HG03045 (cell line): ENCODE measurements at regions not wholly inside any gene's neighbourhood (a gene's known extent, or its start where the extent isn't known, plus 50 kb on each side); places are given as distances from the start of the nearest gene placed in this dataset.
"Not testable (repeated sequence)": the region's sequence is repeated elsewhere in the genome, so short reads cannot be mapped to it uniquely, and the experiment has no call there.

Experiments used
- ATAC-seq: cut with Tn5 transposase; IDR thresholded peaks from one replicate; pipeline ENCODE4 v1.9.1; 2021; ENCODE audit warnings: mild to moderate bottlenecking, moderate library complexity; ENCODE audit not compliant: unreplicated experiment

DNA sequence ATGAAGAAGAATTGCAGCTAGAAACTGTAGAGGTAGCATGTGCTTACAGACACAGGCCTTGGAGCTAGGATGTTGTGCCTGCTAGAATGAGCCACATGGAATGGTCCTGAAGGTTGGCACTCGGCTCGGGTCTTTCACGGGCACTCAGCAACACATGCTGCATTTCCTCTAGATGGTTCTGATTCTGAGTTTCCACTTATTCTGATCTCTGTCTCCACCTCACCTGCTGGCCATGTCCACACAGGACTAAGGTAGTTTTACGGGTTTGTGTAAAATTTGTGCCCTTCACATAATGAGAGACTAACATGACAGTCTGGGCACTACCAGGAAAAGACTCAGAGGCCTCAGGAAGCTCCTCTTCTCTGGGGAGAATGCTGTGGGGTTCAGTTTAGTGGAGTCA lies 444.8 kb upstream of the MKI67 start:
- ATAC-seq, result no peak

- no peak for ATAC-seq
These were observed 445.5 kb upstream of the MKI67 start for GRCh38 chr10:128571745-128572144.

GRCh38 chr10:128572696-128573095 lies 446.5 kb upstream of the MKI67 start:
- no peak for ATAC-seq

DNA sequence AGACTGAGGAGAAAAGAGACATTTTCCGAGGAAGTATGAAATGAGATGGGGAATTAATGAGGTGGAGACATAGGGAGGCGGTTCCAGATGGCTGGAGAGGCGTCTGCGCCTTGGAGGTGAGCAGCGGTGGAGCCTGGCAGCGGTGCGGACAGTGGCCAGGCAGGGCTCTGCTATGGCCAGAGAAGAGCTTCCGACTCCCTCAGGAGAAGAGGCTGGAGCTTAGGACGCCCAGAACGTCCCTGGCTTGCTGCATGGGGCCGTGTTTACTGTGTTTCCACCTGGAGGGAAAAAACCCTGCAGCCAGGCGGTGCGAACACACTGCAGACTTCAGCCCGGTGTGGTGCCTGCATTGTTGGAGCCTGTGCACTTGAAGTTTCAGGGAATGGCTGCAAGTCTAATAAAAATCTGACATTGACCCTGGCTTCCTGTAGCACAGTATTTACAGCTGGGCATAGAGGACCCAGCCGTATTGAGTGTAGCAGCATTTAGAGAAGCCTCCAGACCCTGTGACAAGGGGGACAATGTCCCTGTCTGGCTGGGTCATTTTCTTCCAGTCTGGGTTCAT lies 447.1 kb upstream of the MKI67 start:
- ATAC-seq, result no peak

- no peak for ATAC-seq
These were observed 447.8 kb upstream of the MKI67 start for GRCh38 chr10:128573986-128574385.

DNA sequence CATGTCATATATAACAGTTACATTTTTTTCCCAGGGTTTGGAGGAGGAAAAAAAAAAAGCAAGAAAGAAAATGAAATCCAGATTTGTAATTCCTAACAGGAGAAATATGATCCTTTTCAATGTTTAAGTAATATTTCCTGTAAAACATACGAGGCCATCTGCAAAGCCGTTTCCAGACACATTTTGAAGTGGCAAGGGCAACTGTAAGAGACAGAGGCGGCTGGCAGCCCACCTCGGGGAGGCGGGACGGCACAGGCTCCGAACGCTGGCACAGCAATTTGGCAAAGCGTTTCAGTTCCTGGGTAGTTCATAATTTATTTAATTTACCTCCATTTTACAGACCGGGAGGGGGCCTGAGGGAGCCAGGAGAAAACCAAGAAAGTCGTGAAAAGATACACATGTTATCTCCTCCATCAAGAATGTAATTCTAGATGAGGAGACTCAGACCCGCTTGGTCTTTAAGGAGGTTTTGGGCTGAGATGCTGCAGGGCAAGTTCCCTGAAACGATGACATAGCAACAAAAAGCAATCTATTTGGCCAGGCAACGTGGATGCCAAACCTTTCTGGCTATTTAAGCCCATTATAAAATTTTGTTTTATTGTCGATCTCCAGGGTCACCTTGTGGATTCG lies 448.5 kb upstream of the MKI67 start:
- no peak for ATAC-seq

GRCh38 chr10:128575761-128576160 lies 449.5 kb upstream of the MKI67 start:
- no peak for ATAC-seq

- no peak for ATAC-seq
These were observed 450.1 kb upstream of the MKI67 start for GRCh38 chr10:128576336-128576735.

GRCh38 chr10:128576943-128577670 lies 450.9 kb upstream of the MKI67 start:
- no peak for ATAC-seq

- no peak for ATAC-seq
These were observed 451.9 kb upstream of the MKI67 start for GRCh38 chr10:128577958-128578750.

GRCh38 chr10:128578766-128579165 lies 452.5 kb upstream of the MKI67 start:
- ATAC-seq, result no peak

DNA sequence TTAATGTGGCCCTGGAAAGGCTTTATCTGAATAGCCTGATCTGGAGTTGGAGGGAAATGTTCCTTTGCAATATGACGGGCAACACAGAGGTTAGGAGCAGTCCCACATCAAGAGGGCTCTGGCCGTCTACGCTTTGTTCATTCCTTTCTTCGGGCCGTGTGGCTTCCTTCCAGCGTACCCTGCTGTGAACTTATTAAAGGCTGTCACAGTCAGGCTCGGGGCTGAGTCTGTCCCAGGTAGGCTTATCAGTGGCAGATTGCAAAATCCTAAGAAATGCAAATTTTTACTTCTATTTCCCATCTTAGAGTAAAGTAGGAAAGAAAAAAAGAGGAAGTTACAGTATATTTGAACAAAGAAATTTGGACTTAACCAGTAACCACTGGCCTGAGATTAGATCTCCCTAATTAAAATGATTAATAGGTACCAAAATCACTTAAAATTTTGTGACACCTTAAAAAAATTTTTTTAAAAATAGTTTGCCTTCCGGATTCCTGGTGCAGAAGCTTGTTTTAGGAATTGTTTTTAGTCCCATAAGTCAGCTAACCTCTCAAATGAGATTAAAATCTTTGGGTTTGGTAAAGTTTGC lies 453.1 kb upstream of the MKI67 start:
- ATAC-seq, result no peak

GRCh38 chr10:128579901-128580300 lies 453.7 kb upstream of the MKI67 start:
- ATAC-seq, result no peak

GRCh38 chr10:128583125-128583524 lies 456.9 kb upstream of the MKI67 start:
- ATAC-seq, result not testable (repeated sequence)

DNA sequence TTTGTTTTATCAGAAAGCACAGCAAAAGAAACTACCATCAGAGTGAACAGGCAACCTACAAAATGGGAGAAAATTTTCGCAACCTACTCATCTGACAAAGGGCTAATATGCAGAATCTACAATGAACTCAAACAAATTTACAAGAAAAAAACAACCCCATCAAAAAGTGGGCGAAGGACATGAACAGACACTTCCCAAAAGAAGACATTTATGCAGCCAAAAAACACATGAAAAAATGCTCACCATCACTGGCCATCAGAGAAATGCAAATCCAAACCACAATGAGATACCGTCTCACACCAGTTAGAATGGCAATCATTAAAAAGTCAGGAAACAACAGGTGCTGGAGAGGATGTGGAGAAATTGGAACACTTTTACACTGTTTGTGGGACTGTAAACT lies 460.4 kb upstream of the MKI67 start:
- not testable (repeated sequence) for ATAC-seq

DNA sequence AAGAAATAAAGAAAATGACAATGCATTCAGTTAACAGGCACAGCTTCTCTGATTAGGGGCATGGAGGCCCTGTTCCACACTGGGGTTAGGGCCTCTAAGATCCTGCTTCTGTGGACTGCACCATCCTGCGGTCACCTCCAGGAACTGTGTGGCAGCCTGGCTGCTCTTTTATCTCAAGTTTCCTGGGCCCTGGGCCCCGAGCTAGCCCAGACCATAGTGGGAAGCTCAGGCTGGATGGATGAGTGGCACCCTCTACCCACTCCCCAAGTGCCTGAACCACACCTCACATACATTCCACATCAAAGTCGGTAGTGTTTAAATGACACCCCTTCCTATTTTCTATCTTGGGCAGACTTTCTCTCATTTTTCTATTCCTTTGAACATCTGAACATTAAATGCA lies 461.5 kb upstream of the MKI67 start:
- ATAC-seq, result no peak

DNA sequence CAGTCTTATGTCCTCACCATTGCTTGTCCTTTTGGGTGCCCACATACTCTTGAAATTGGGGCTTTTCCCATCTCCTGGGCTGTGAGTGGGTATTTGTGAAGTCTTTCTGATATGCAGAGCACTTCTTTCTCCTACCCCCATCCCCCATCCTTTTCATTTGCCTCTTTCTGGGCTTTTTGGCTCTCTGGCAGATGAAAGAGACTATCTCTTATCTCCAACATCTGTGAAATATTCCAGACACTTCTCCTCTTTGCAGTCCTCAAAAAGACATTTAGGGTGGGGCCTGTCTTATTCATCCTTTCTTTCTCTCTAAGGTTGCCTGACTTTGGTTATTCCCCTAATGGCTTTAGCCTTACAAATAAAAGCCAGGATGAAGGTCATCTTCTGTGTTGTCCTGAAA lies 462.2 kb upstream of the MKI67 start:
- no peak for ATAC-seq

DNA sequence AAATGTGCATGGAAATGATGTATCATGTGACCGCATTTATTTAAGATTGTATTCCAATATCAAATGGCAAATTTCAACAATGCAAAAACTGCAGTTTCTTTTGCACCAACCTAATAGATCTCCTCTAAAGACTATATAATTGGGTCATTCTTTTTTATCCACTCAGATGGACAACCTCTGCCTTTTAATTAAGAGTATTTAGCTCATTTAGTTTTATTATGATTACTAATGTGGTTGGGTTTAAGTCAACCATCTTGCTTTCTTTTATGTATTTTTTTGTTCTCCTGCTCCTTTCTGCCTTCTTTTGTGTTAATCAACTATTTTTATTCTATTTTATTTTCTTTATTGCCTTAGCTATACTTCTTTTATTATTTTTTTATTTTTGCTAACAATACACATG lies 468.5 kb upstream of the MKI67 start:
- no peak for ATAC-seq

DNA sequence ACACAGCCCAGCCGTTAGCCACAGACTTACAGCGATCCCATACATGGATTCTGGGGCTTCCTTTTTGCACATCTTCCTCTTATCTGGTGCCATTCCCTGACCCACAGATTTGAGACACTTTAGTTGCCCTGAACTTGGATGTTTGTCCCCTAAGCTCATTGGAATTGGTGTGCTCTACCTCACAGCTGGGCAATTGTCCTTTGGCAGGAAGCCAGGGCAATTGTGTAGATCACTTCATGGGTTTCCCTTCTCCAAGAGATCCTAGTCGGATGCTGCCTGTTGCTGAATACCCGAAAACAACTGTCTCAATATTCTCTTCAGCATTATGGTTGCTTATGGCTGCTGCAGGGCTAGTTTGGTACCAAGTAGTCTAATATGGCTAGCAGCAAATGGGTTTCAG lies 470.7 kb upstream of the MKI67 start:
- ATAC-seq, result no peak

- ATAC-seq, result no peak
These were observed 472.8 kb upstream of the MKI67 start for GRCh38 chr10:128599030-128599429.

- ATAC-seq, result no peak
These were observed 473.3 kb upstream of the MKI67 start for GRCh38 chr10:128599538-128599937.
